ENCODE measurements at regions not wholly inside any gene's neighbourhood (a gene's known extent, or its start where the extent isn't known, plus 50 kb on each side); places are given as distances from the start of the nearest gene placed in this dataset.

GRCh38 chr10:78868048-78868447 lies 200.7 kb upstream of the ZMIZ1 start (continued):
- no peak for TF ChIP-seq SP1 (IDR thresholded peaks at IDR 0.05; ENCODE audit: low read depth)

- Histone ChIP-seq H3K27me3 (ENCODE audit: insufficient read depth, low read length) (no peaks in the 10 kb centered on the region), H3K9me3 (ENCODE audit: control insufficient read depth in 1 of 2, insufficient read depth in 1 of 2, low read depth in 1 of 2, low read length in 2 of 2) (no peaks in the 10 kb centered on the region), H4K20me1 (ENCODE audit: insufficient read depth) (no peaks in the 10 kb centered on the region), H3K27ac (ENCODE audit: low read depth, low read length) (no peak overlapping the region), H3K9me2 (ENCODE audit: insufficient read depth) (no peaks in the 10 kb centered on the region), H2AFZ (ENCODE audit: low read depth, low read length, poor library complexity, severe bottlenecking) (no peak overlapping the region), H3K4me2 (ENCODE audit: low read length) (no peak overlapping the region), H3K36me3 (ENCODE audit: control insufficient read depth in 1 of 2, insufficient read depth in 2 of 2, low read length in 2 of 2) (no peaks in the 10 kb centered on the region), H3K9ac (ENCODE audit: low read length) (no peak overlapping the region), H3K79me2 (ENCODE audit: insufficient read depth, low read length) (no peaks in the 10 kb centered on the region), H3K4me1 (ENCODE audit: control insufficient read depth in 1 of 2, insufficient read depth in 2 of 2, low read length in 2 of 2) (no peaks in the 10 kb centered on the region), H3K4me3 (replicated peaks in 1 of 2; ENCODE audit: low read depth in 1 of 2, low read length in 2 of 2) (no peak overlapping the region)
- RAD21 ChIA-PET (ENCODE audit: low non-redundant PET in 1 of 2, low total read pairs in 2 of 2, uncharacterized antibody in 2 of 2, unreplicated experiment in 2 of 2): no interaction called here
- CTCF ChIA-PET: no interaction called here
- POLR2A ChIA-PET: no interaction called here
- ATAC-seq: no peak
- BruUV-seq (replicated peaks): no TSS peak
- no peak for DNase-seq (ENCODE audit: low read depth, low spot score)
- intact Hi-C loops (cut with micrococcal nuclease): no loop called here
- TF ChIP-seq ATF3 (IDR thresholded peaks at IDR 0.05) (no peak), SP1 (IDR thresholded peaks at IDR 0.05; ENCODE audit: low read depth) (no peak), CTCF (IDR thresholded peaks at IDR 0.05 in 2 of 3, conservative IDR thresholded peaks at IDR 0.05 in 1 of 3; ENCODE audit: borderline replicate concordance in 1 of 3, insufficient read depth in 1 of 3, low read depth in 2 of 3, low read length in 2 of 3) (no peak), SRF (IDR thresholded peaks at IDR 0.05; ENCODE audit: low read depth) (no peak), ELF1 (IDR thresholded peaks at IDR 0.05; ENCODE audit: borderline replicate concordance, low read depth) (no peak), JUND (IDR thresholded peaks at IDR 0.05) (no peak), YY1 (IDR thresholded peaks at IDR 0.05; ENCODE audit: extremely low read depth, insufficient replicate concordance, low read depth, low read length) (no peak), SIN3A (IDR thresholded peaks at IDR 0.05; ENCODE audit: low read depth) (no peak), TCF7L2 (IDR thresholded peaks at IDR 0.05; ENCODE audit: borderline replicate concordance, extremely low read depth, insufficient read depth, insufficient read length) (no peak)
These were observed 200.3 kb upstream of the ZMIZ1 start for GRCh38 chr10:78868456-78868855.

Data from HCT116 (cell line).